NB4 (cell line): ENCODE measurements at regions not wholly inside any gene's neighbourhood (a gene's known extent, or its start where the extent isn't known, plus 50 kb on each side); places are given as distances from the start of the nearest gene placed in this dataset.

ENCODE experiments used
- CTCF ChIP-seq: IDR thresholded peaks from one replicate; pipeline ENCODE4 v1.5.1; 2012; ENCODE audit warnings: low read depth, low read length
- MAX ChIP-seq: IDR thresholded peaks from 2 replicates; pipeline ENCODE4 v1.6.1; 2011; ENCODE audit warnings: low read depth, low read length
- MYC ChIP-seq: IDR thresholded peaks from 2 replicates; pipeline ENCODE4 v1.6.1; 2011; ENCODE audit warnings: low read depth, low read length
- POLR2A ChIP-seq: IDR thresholded peaks from 2 replicates; pipeline ENCODE4 v1.6.1; 2011; ENCODE audit warnings: mild to moderate bottlenecking; ENCODE audit not compliant: insufficient read length; ENCODE audit errors: extremely low read depth

- TF ChIP-seq CTCF (no peak), MAX (no peak), POLR2A (no peak), MYC (no peak)
These were observed 72.4 kb downstream of the CTSL start for GRCh38 chr9:87798261-87798833.
